Breast epithelium (tissue), 4 donors: ENCODE measurements at regions not wholly inside any gene's neighbourhood (a gene's known extent, or its start where the extent isn't known, plus 50 kb on each side); places are given as distances from the start of the nearest gene placed in this dataset.

Source experiments
- DNase-seq, 2 donors: peaks; one replicate each; pipeline ENCODE4 v3.0.0-alpha.2; 2019; ENCODE audit warnings: low spot score in 2 of 2
- H3K27ac ChIP-seq, 2 donors: fragments of 200-600 bp; sonication (generic) in 1 of 2; one replicate each; pipeline ENCODE4 v1.5.1; 2016 to 2019; ENCODE audit warnings: mild to moderate bottlenecking in 1 of 2
- H3K27me3 ChIP-seq, 2 donors: fragments of 200-600 bp; sonication (generic) in 1 of 2; one replicate each; pipeline versions ENCODE4 v1.5.1 to v1.6.0; 2017 to 2019; ENCODE audit warnings: control low read depth in 1 of 2, mild to moderate bottlenecking in 1 of 2
- H3K36me3 ChIP-seq: fragments of 200-600 bp; one replicate; pipeline ENCODE4 v1.5.1; 2019
- H3K4me1 ChIP-seq, 2 donors: fragments of 200-600 bp; sonication (generic); one replicate each; pipeline ENCODE4 v1.5.1; 2016 to 2019; ENCODE audit warnings: control low read depth in 1 of 2
- H3K4me3 ChIP-seq, 3 donors: fragments of 200-600 bp; sonication (generic); 1 replicate in 2 of 3; 2 replicates in 1 of 3; pipeline ENCODE4 v1.5.1; 2016 to 2019; ENCODE audit warnings: mild to moderate bottlenecking in 3 of 3, moderate library complexity in 2 of 3
- H3K9me3 ChIP-seq, 2 donors: fragments of 200-600 bp; sonication (generic) in 1 of 2; one replicate each; pipeline ENCODE4 v1.5.1; 2016 to 2019; ENCODE audit warnings: control low read depth in 1 of 2
- POLR2A ChIP-seq: fragments of 450-650 bp; IDR thresholded peaks from one replicate; pipeline ENCODE4 v1.6.1; 2016; ENCODE audit warnings: antibody characterized with exemption, mild to moderate bottlenecking, moderate library complexity
- POLR2AphosphoS5 ChIP-seq, 3 donors: sonication (generic); formaldehyde crosslinking; IDR thresholded peaks; one replicate each; pipeline ENCODE4 v1.6.1; 2017; ENCODE audit warnings: antibody characterized with exemption in 3 of 3
- intact Hi-C: fragments of 100-400 bp; cut with DNase I; formaldehyde crosslinking; loops from one replicate; pipeline ENCODE4 v1.15.1; 2023; ENCODE audit warnings: low total_unique reads
- TF ChIP-seq, protein P1 (sequence below), 3 donors: fragments of 450-650 bp; IDR thresholded peaks; one replicate each; pipeline ENCODE4 v1.5.1; 2016 to 2017; ENCODE audit warnings: antibody characterized with exemption in 3 of 3, mild to moderate bottlenecking in 3 of 3, moderate library complexity in 3 of 3

DNA sequence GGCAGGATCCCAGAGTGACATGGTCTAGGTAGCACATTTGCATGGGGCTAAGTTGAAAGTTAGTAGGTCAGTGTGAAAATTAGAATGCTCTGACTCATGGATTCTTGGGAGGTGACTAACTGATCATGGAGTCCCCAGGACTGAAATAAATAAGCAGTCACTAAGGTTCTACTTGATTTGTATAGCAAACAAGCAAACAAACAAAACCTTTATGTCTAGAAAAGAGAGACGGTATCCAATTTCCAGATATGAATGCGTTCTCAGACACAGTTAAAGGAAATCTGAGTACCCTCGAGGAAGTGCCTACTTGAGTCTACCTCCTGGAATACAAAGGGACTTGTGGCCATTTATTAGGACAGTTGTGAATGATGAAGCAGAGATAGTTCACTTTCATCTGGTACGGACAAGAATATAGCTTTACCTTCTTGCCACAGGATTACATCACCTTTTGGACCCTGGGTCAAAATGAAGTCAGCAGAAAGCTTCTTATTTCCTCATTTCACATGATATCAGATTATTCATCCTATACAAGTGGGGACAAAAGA lies 54.3 kb upstream of the AGPS start:
- Histone ChIP-seq H3K36me3 (no peaks in the 10 kb centered on the region), H3K4me1 (no peaks in the 10 kb centered on the region), H3K4me3 (no peak overlapping the region), H3K27me3 (no peaks in the 10 kb centered on the region), H3K27ac (no peak overlapping the region), H3K9me3 (no peaks in the 10 kb centered on the region)
- intact Hi-C loops = no loop called here
- no peak for TF ChIP-seq POLR2AphosphoS5 (IDR thresholded peaks at IDR 0.05)
- TF ChIP-seq, protein P1, sequence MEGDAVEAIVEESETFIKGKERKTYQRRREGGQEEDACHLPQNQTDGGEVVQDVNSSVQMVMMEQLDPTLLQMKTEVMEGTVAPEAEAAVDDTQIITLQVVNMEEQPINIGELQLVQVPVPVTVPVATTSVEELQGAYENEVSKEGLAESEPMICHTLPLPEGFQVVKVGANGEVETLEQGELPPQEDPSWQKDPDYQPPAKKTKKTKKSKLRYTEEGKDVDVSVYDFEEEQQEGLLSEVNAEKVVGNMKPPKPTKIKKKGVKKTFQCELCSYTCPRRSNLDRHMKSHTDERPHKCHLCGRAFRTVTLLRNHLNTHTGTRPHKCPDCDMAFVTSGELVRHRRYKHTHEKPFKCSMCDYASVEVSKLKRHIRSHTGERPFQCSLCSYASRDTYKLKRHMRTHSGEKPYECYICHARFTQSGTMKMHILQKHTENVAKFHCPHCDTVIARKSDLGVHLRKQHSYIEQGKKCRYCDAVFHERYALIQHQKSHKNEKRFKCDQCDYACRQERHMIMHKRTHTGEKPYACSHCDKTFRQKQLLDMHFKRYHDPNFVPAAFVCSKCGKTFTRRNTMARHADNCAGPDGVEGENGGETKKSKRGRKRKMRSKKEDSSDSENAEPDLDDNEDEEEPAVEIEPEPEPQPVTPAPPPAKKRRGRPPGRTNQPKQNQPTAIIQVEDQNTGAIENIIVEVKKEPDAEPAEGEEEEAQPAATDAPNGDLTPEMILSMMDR (IDR thresholded peaks at IDR 0.05) = no peak
- DNase-seq = no peak

DNA sequence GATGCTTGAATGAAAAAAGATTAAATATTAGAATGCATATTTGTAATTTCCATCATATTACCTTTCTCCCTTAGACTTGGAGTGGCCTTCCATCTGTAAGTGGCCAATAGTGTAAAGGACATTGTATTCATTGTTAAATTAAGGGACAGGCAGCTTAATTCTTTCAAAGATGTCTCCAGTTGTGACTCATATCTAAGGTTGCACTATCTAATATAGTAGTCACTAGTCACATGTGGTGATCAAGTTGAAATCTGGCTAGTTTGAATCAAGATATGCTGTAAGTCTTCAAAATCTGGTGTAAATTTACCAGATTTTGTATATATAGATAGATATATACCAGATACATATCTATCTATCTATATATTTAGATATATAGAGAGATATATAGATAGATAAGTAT lies 52.4 kb upstream of the AGPS start:
- no peaks in the 10 kb centered on the region for H3K4me1 ChIP-seq
- no peaks in the 10 kb centered on the region for H3K36me3 ChIP-seq
- no peaks in the 10 kb centered on the region for H3K9me3 ChIP-seq
- DNase-seq = no peak
- H3K27ac ChIP-seq = no peak overlapping the region
- no peak for TF ChIP-seq POLR2A
- no peak for TF ChIP-seq POLR2AphosphoS5 (IDR thresholded peaks at IDR 0.05)
- TF ChIP-seq, protein P1 (IDR thresholded peaks at IDR 0.05) = no peak
- no peaks in the 10 kb centered on the region for H3K27me3 ChIP-seq
- intact Hi-C loops = no loop called here
- H3K4me3 ChIP-seq = no peak overlapping the region

DNA sequence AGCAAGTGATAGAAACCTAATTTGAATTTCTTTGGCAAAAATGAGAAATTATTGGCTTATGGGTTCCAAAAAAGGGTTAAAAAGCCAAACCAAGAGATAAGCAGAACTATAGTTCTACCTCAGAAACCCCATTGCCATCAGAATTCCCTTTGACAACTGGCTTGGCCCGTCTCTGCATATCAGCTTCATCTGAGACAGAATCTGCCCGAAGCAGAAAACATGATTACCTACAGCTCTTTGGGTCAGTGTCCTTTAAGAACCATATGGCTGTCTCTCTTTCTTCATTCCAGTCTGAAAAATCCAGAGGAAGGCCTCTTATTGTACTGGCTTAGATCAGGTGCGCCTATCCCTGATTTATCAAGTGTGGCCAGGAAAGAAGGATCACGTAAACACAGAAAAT lies 49.8 kb upstream of the AGPS start:
- Histone ChIP-seq H3K27ac (no peak overlapping the region), H3K27me3 (no peaks in the 10 kb centered on the region), H3K9me3 (no peaks in the 10 kb centered on the region), H3K36me3 (no peaks in the 10 kb centered on the region), H3K4me3 (no peak overlapping the region), H3K4me1 (no peaks in the 10 kb centered on the region)
- DNase-seq = no peak
- intact Hi-C loops = no loop called here
- TF ChIP-seq POLR2A (no peak), POLR2AphosphoS5 (IDR thresholded peaks at IDR 0.05) (no peak)
- TF ChIP-seq, protein P1 (IDR thresholded peaks at IDR 0.05) = no peak
